WTC11 (cell line): ENCODE measurements at regions not wholly inside any gene's neighbourhood (a gene's known extent, or its start where the extent isn't known, plus 50 kb on each side); places are given as distances from the start of the nearest gene placed in this dataset.

Experiments used
- ATAC-seq: fragments of 200-7000 bp; cut with Tn5 transposase; 2 replicates; pipeline ENCODE4 v1.10.0; 2021; ENCODE audit warnings: mild to moderate bottlenecking, moderate library complexity
- CTCF ChIA-PET: fragments of 300-600 bp; sonication (Branson Sonifier 250); formaldehyde crosslinking; loops from one replicate; lab custom pipeline; 2021; ENCODE audit warnings: antibody characterized with exemption; lab: Charles Lee
- POLR2A ChIA-PET: fragments of 350-600 bp; sonication (Branson Sonifier 250); formaldehyde crosslinking; loops from one replicate; lab custom pipeline; 2021; ENCODE audit warnings: antibody characterized with exemption; lab: Charles Lee
- DNase-seq: peaks from one replicate; pipeline ENCODE4 v3.0.0; 2021; ENCODE audit warnings: low spot score
- H3K27ac Mint-ChIP-seq: 2 replicates; pipeline ENCODE4 v1.8.0; 2021; ENCODE audit warnings: mixed read lengths
- H3K27me3 Mint-ChIP-seq: 2 replicates; pipeline ENCODE4 v1.8.0; 2021; ENCODE audit warnings: low read depth, mild to moderate bottlenecking, moderate library complexity, mixed read lengths
- H3K36me3 Mint-ChIP-seq: 2 replicates; pipeline ENCODE4 v1.8.0; 2021; ENCODE audit warnings: mixed read lengths
- H3K4me1 Mint-ChIP-seq: 2 replicates; pipeline ENCODE4 v1.8.0; 2022; ENCODE audit warnings: mixed read lengths
- H3K4me3 Mint-ChIP-seq: 2 replicates; pipeline ENCODE4 v1.8.0; 2021; ENCODE audit warnings: mild to moderate bottlenecking, moderate library complexity, mixed read lengths
- H3K9me3 Mint-ChIP-seq: 2 replicates; pipeline ENCODE4 v1.8.0; 2021; ENCODE audit warnings: mixed read lengths
- ARID4B ChIP-seq: sonication (generic); formaldehyde crosslinking; IDR thresholded peaks from 2 replicates; pipeline ENCODE4 v1.8.0; 2023; ENCODE audit warnings: missing genetic modification reagents, mild to moderate bottlenecking, borderline replicate concordance
- ATF3 ChIP-seq: sonication (generic); formaldehyde crosslinking; conservative IDR thresholded peaks from 2 replicates; pipeline ENCODE4 v1.8.1; 2022; ENCODE audit warnings: mild to moderate bottlenecking, missing genetic modification reagents
- ATF6 ChIP-seq: sonication (generic); formaldehyde crosslinking; IDR thresholded peaks from 2 replicates; pipeline ENCODE4 v1.8.1; 2023; ENCODE audit warnings: mild to moderate bottlenecking, missing genetic modification reagents
- GABPB1 ChIP-seq: sonication (generic); formaldehyde crosslinking; IDR thresholded peaks from 2 replicates; pipeline ENCODE4 v1.8.1; 2023; ENCODE audit warnings: mild to moderate bottlenecking, missing genetic modification reagents
- JAZF1 ChIP-seq: fragments of 250-450 bp; sonication (Bioruptor Pico); IDR thresholded peaks from 2 replicates; pipeline ENCODE4 v1.9.0; 2021; ENCODE audit warnings: moderate library complexity, mild to moderate bottlenecking, inconsistent platforms
- KAT7 ChIP-seq: sonication (generic); formaldehyde crosslinking; IDR thresholded peaks from 2 replicates; pipeline ENCODE4 v1.8.1; 2023; ENCODE audit warnings: missing genetic modification reagents, mild to moderate bottlenecking, borderline replicate concordance
- MAX ChIP-seq: sonication (generic); formaldehyde crosslinking; IDR thresholded peaks from 2 replicates; pipeline ENCODE4 v1.8.0; 2022; ENCODE audit warnings: mild to moderate bottlenecking, missing genetic modification reagents
- MYBL2 ChIP-seq: sonication (generic); formaldehyde crosslinking; IDR thresholded peaks from 2 replicates; pipeline ENCODE4 v1.8.1; 2023; ENCODE audit warnings: mild to moderate bottlenecking, moderate library complexity, missing genetic modification reagents
- SMAD3 ChIP-seq: sonication (generic); formaldehyde crosslinking; IDR thresholded peaks from 2 replicates; pipeline ENCODE4 v1.8.0; 2022; ENCODE audit warnings: missing genetic modification reagents, mild to moderate bottlenecking, borderline replicate concordance
- SMAD4 ChIP-seq: sonication (generic); formaldehyde crosslinking; IDR thresholded peaks from 2 replicates; pipeline ENCODE4 v1.8.0; 2022; ENCODE audit warnings: mild to moderate bottlenecking, missing genetic modification reagents
- TCF7 ChIP-seq: sonication (generic); formaldehyde crosslinking; IDR thresholded peaks from 2 replicates; pipeline ENCODE4 v1.8.0; 2022; ENCODE audit warnings: mild to moderate bottlenecking, low read depth, missing genetic modification reagents, moderate library complexity
- ZBTB21 ChIP-seq: sonication (generic); formaldehyde crosslinking; IDR thresholded peaks from 2 replicates; pipeline ENCODE4 v1.8.1; 2023; ENCODE audit warnings: mild to moderate bottlenecking, missing genetic modification reagents, borderline replicate concordance
- ZBTB43 ChIP-seq: sonication (generic); formaldehyde crosslinking; IDR thresholded peaks from 2 replicates; pipeline ENCODE4 v1.8.1; 2023; ENCODE audit warnings: mild to moderate bottlenecking, missing genetic modification reagents
- ZNF396 ChIP-seq: fragments of 250-450 bp; sonication (Bioruptor Pico); IDR thresholded peaks from 2 replicates; pipeline ENCODE4 v1.8.0; 2021; ENCODE audit warnings: mild to moderate bottlenecking, moderate library complexity, borderline replicate concordance
- ZNF671 ChIP-seq: fragments of 250-450 bp; sonication (Bioruptor Pico); IDR thresholded peaks from 2 replicates; pipeline ENCODE4 v1.8.0; 2021; ENCODE audit warnings: mild to moderate bottlenecking

GRCh38 chr4:138692411-138692810 lies 323.2 kb upstream of the NOCT start:
- DNase-seq, result no peak
- CTCF ChIA-PET, result no interaction called here
- no peak for ATAC-seq

GRCh38 chr4:138689593-138689992 lies 326.0 kb upstream of the NOCT start:
- Mint-ChIP-seq H3K27me3 (peaks cover 2% of the 10 kb centered on the region; the same call in 1 of the 2 replicates), H3K9me3 (peaks cover 2% of the 10 kb centered on the region; the same call in 1 of the 2 replicates), H3K4me1 (peaks cover 28% of the 10 kb centered on the region), H3K36me3 (no peaks in the 10 kb centered on the region), H3K27ac (no peak overlapping the region), H3K4me3 (no peak overlapping the region)
- DNase-seq, result no peak
- ChIA-PET POLR2A (interaction anchor here (0.6 kb wide), 1 partner anchor 609 kb away, joined by 3 read pairs; no protein-coding TSS in a partner anchor), CTCF (interaction anchor here (1.0 to 2.9 kb wide), 5 partner anchors 12 to 248 kb away, joined by 3 to 15 read pairs (median 3); no protein-coding TSS in a partner anchor)
- peak; percentile 55; the same call in 1 of the 2 replicates for ATAC-seq
- no peak for TF ChIP-seq SMAD4 (CRISPR knock-in tag)
- no peak for TF ChIP-seq ATF3 (CRISPR knock-in tag)
- no peak for TF ChIP-seq MYBL2 (CRISPR knock-in tag)
- TF ChIP-seq JAZF1 (CRISPR knock-in tag), result no peak
- no peak for TF ChIP-seq ATF6 (CRISPR knock-in tag)
- TF ChIP-seq ZNF671 (CRISPR knock-in tag), result no peak
- no peak for TF ChIP-seq TCF7 (CRISPR knock-in tag)
- no peak for TF ChIP-seq GABPB1 (CRISPR knock-in tag)
- TF ChIP-seq ARID4B (CRISPR knock-in tag), result no peak
- TF ChIP-seq ZBTB43, result no peak
- no peak for TF ChIP-seq ZBTB21 (CRISPR knock-in tag)
- TF ChIP-seq SMAD3, result no peak
- TF ChIP-seq ZNF396 (CRISPR knock-in tag), result no peak

More at GRCh38 chr4:138692411-138692810, 323.2 kb upstream of the NOCT start:
- POLR2A ChIA-PET, result no interaction called here
- Mint-ChIP-seq H3K4me3 (no peak overlapping the region), H3K9me3 (no peaks in the 10 kb centered on the region), H3K27me3 (peaks cover 8% of the 10 kb centered on the region; the same call in 1 of the 2 replicates), H3K36me3 (no peaks in the 10 kb centered on the region), H3K4me1 (peaks cover 48% of the 10 kb centered on the region), H3K27ac (no peak overlapping the region)
- TF ChIP-seq KAT7 (CRISPR knock-in tag) (no peak), MAX (CRISPR knock-in tag) (no peak), ARID4B (CRISPR knock-in tag) (no peak)
